ENCODE measurements at regions not wholly inside any gene's neighbourhood (a gene's known extent, or its start where the extent isn't known, plus 50 kb on each side); places are given as distances from the start of the nearest gene placed in this dataset.

DNA sequence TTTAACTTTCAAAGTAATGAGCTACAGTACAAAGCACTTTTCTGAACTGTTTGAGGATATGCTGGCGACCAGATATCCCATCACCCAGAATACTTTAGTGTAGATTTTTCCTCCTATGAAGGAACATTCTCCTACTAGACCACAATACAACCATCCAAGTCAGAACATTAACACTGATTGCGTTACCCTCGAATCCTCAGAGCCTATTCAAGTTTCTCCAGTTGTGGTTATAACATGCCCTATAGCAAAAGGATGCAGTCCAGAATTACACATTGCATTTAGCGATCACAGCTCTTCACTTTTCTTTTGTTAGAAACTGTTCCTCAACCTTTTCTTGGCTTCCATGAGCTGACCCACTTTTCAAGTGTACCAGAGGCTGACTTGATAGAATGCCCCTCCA, 87.4 kb upstream of the SOX4 start:
- Histone ChIP-seq H3K36me3 (ENCODE audit: insufficient read depth, low read length) (no peaks in the 10 kb centered on the region), H3K4me2 (ENCODE audit: low read length) (no peak overlapping the region), H4K20me1 (ENCODE audit: insufficient read depth, low read length) (no peaks in the 10 kb centered on the region), H2AFZ (ENCODE audit: low read length) (no peak overlapping the region), H3K9ac (ENCODE audit: low read length) (no peak overlapping the region), H3K4me1 (ENCODE audit: insufficient read depth, low read length, severe bottlenecking) (no peaks in the 10 kb centered on the region), H3K27me3 (ENCODE audit: insufficient read depth, low read length) (no peaks in the 10 kb centered on the region), H3K27ac (ENCODE audit: low read depth, low read length, poor library complexity, severe bottlenecking) (no peak overlapping the region), H3K79me2 (ENCODE audit: insufficient read depth, low read length) (no peaks in the 10 kb centered on the region), H3K4me3 (ENCODE audit: low read depth, low read length, poor library complexity, severe bottlenecking) (no peak overlapping the region), H3K9me2 (ENCODE audit: low read depth, low read length) (no peaks in the 10 kb centered on the region), H3K9me3 (ENCODE audit: low read length) (no peaks in the 10 kb centered on the region), H3F3A (ENCODE audit: insufficient read depth, low read length) (no peaks in the 10 kb centered on the region)
- TF ChIP-seq EZH2 (IDR thresholded peaks at IDR 0.05; ENCODE audit: borderline replicate concordance, low read length), result no peak
- TF ChIP-seq, protein P1, sequence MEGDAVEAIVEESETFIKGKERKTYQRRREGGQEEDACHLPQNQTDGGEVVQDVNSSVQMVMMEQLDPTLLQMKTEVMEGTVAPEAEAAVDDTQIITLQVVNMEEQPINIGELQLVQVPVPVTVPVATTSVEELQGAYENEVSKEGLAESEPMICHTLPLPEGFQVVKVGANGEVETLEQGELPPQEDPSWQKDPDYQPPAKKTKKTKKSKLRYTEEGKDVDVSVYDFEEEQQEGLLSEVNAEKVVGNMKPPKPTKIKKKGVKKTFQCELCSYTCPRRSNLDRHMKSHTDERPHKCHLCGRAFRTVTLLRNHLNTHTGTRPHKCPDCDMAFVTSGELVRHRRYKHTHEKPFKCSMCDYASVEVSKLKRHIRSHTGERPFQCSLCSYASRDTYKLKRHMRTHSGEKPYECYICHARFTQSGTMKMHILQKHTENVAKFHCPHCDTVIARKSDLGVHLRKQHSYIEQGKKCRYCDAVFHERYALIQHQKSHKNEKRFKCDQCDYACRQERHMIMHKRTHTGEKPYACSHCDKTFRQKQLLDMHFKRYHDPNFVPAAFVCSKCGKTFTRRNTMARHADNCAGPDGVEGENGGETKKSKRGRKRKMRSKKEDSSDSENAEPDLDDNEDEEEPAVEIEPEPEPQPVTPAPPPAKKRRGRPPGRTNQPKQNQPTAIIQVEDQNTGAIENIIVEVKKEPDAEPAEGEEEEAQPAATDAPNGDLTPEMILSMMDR (IDR thresholded peaks at IDR 0.05; ENCODE audit: low read length), result no peak

DNA sequence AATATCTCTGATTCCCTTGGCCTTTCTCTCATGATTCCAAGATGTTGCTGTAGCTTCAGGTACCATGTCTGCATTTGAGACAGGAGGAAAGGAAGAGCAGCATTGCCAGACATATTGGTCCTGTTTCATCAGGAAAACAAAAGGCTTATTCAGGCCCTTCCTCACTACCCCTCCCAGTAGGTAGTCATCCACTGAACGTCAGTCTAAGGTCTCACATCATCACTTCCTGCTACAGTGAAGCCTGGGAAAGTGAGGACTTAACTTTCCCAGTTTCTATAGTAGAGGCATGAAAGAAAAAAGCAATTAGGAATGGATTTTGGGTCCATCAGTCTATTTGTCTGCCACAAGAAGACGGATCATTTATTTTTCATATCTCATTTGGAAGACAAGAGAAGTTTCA, 85.7 kb upstream of the SOX4 start:
- Histone ChIP-seq H3K4me1 (ENCODE audit: insufficient read depth, low read length, severe bottlenecking) (no peaks in the 10 kb centered on the region), H3K27me3 (ENCODE audit: insufficient read depth, low read length) (no peaks in the 10 kb centered on the region), H3K4me3 (ENCODE audit: low read depth, low read length, poor library complexity, severe bottlenecking) (no peak overlapping the region), H4K20me1 (ENCODE audit: insufficient read depth, low read length) (no peaks in the 10 kb centered on the region), H3K9me3 (ENCODE audit: low read length) (no peaks in the 10 kb centered on the region), H3K79me2 (ENCODE audit: insufficient read depth, low read length) (no peaks in the 10 kb centered on the region), H3F3A (ENCODE audit: insufficient read depth, low read length) (no peaks in the 10 kb centered on the region), H3K9me2 (ENCODE audit: low read depth, low read length) (no peaks in the 10 kb centered on the region), H2AFZ (ENCODE audit: low read length) (no peak overlapping the region), H3K9ac (ENCODE audit: low read length) (no peak overlapping the region), H3K4me2 (ENCODE audit: low read length) (no peak overlapping the region), H3K27ac (ENCODE audit: low read depth, low read length, poor library complexity, severe bottlenecking) (no peak overlapping the region), H3K36me3 (ENCODE audit: insufficient read depth, low read length) (no peaks in the 10 kb centered on the region)
- no peak for TF ChIP-seq EZH2 (IDR thresholded peaks at IDR 0.05; ENCODE audit: borderline replicate concordance, low read length)
- TF ChIP-seq, protein P1 (IDR thresholded peaks at IDR 0.05; ENCODE audit: low read length), result no peak

DNA sequence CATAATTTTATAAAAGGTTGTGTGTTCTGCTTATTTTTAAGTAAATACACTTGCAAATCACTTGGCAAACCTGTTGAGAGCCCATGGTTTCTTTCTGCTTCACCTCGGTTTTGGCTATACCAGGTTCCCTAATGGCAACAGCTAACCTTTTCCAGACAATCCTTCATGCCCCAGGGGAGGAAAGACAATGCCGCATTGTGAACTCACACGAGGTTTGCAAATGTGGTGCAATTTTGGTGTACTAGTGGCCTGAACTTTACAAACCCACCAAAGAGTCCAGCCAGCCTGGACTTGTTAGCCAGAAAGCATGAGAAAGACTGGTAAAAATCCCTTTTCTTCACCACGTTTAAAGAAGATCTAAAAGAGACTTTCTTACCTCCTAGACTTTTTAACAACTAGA, 84.8 kb upstream of the SOX4 start:
- Histone ChIP-seq H3K27ac (ENCODE audit: low read depth, low read length, poor library complexity, severe bottlenecking) (no peak overlapping the region), H3K36me3 (ENCODE audit: insufficient read depth, low read length) (no peaks in the 10 kb centered on the region), H3K27me3 (ENCODE audit: insufficient read depth, low read length) (no peaks in the 10 kb centered on the region), H3F3A (ENCODE audit: insufficient read depth, low read length) (no peaks in the 10 kb centered on the region), H3K9me2 (ENCODE audit: low read depth, low read length) (no peaks in the 10 kb centered on the region), H3K4me3 (ENCODE audit: low read depth, low read length, poor library complexity, severe bottlenecking) (no peak overlapping the region), H3K4me1 (ENCODE audit: insufficient read depth, low read length, severe bottlenecking) (no peaks in the 10 kb centered on the region), H4K20me1 (ENCODE audit: insufficient read depth, low read length) (no peaks in the 10 kb centered on the region), H3K4me2 (ENCODE audit: low read length) (no peak overlapping the region), H2AFZ (ENCODE audit: low read length) (no peak overlapping the region), H3K79me2 (ENCODE audit: insufficient read depth, low read length) (no peaks in the 10 kb centered on the region), H3K9ac (ENCODE audit: low read length) (no peak overlapping the region), H3K9me3 (ENCODE audit: low read length) (no peaks in the 10 kb centered on the region)
- TF ChIP-seq, protein P1 (IDR thresholded peaks at IDR 0.05; ENCODE audit: low read length), result no peak
- TF ChIP-seq EZH2 (IDR thresholded peaks at IDR 0.05; ENCODE audit: borderline replicate concordance, low read length), result no peak

Measured in OCI-LY1 (cell line).